Duodenal mucosa (tissue), 2 donors: ENCODE measurements at regions not wholly inside any gene's neighbourhood (a gene's known extent, or its start where the extent isn't known, plus 50 kb on each side); places are given as distances from the start of the nearest gene placed in this dataset.
A peak's percentile ranks its signal among the peaks of the same experiment; 100 is the strongest.

ENCODE experiments used
- H3K27ac ChIP-seq: one replicate; pipeline ENCODE4 v1.7.0; 2013; ENCODE audit warnings: low read depth, low read length
- H3K27me3 ChIP-seq, 2 donors: one replicate each; pipeline ENCODE4 v1.7.0; 2013; ENCODE audit warnings: low read length in 2 of 2, control low read depth in 1 of 2; ENCODE audit not compliant: insufficient read depth in 2 of 2, control insufficient read depth in 1 of 2
- H3K36me3 ChIP-seq, 2 donors: one replicate each; pipeline ENCODE4 v1.7.0; 2013; ENCODE audit warnings: low read length in 2 of 2, control low read depth in 1 of 2; ENCODE audit not compliant: insufficient read depth in 2 of 2, control insufficient read depth in 1 of 2
- H3K4me1 ChIP-seq, 2 donors: one replicate each; pipeline ENCODE4 v1.7.0; 2013; ENCODE audit warnings: low read length in 2 of 2, control low read depth in 1 of 2; ENCODE audit not compliant: insufficient read depth in 2 of 2, control insufficient read depth in 1 of 2
- H3K4me3 ChIP-seq, 2 donors: one replicate each; pipeline ENCODE4 v1.7.0; 2013; ENCODE audit warnings: low read length in 2 of 2, low read depth in 1 of 2
- H3K9ac ChIP-seq, 2 donors: one replicate each; pipeline ENCODE4 v1.7.0; 2013; ENCODE audit warnings: low read length in 2 of 2, low read depth in 1 of 2
- H3K9me3 ChIP-seq, 2 donors: one replicate each; pipeline ENCODE4 v1.7.0; 2013; ENCODE audit warnings: low read length in 2 of 2, control low read depth in 1 of 2; ENCODE audit not compliant: control insufficient read depth in 1 of 2

- Histone ChIP-seq H3K4me3 (peak overlapping the region in 1 of 2 donors; percentile 12), H3K4me1 (peaks cover 45 to 50% of the 10 kb centered on the region in 2 donors), H3K36me3 (no peaks in the 10 kb centered on the region), H3K27ac (peak overlapping the region; percentile 76), H3K9me3 (peaks cover 0 to under 1% of the 10 kb centered on the region in 2 donors), H3K9ac (peak overlapping the region in 1 of 2 donors; percentile 14), H3K27me3 (no peaks in the 10 kb centered on the region)
Measured at GRCh38 chr4:123554801-123555232, 158.2 kb downstream of the SPRY1 start.

GRCh38 chr4:123555233-123555806 lies 158.7 kb downstream of the SPRY1 start:
- Histone ChIP-seq H3K4me3 (peak overlapping the region in 1 of 2 donors; percentile 35), H3K27me3 (no peaks in the 10 kb centered on the region), H3K9me3 (no peaks in the 10 kb centered on the region), H3K36me3 (no peaks in the 10 kb centered on the region), H3K9ac (peak overlapping the region; percentile 14 to 15), H3K27ac (peak overlapping the region; percentile 76), H3K4me1 (peaks cover 45 to 50% of the 10 kb centered on the region in 2 donors)

GRCh38 chr4:123555807-123556273 lies 159.2 kb downstream of the SPRY1 start:
- Histone ChIP-seq H3K4me3 (peak overlapping the region in 1 of 2 donors; percentile 35), H3K27ac (peak overlapping the region; percentile 51), H3K4me1 (peaks cover 45 to 50% of the 10 kb centered on the region in 2 donors), H3K9me3 (no peaks in the 10 kb centered on the region), H3K27me3 (no peaks in the 10 kb centered on the region), H3K36me3 (no peaks in the 10 kb centered on the region), H3K9ac (peak overlapping the region in 1 of 2 donors; percentile 1)

GRCh38 chr4:123556526-123556925 lies 159.9 kb downstream of the SPRY1 start:
- Histone ChIP-seq H3K27me3 (no peaks in the 10 kb centered on the region), H3K4me1 (peaks cover 45 to 50% of the 10 kb centered on the region in 2 donors), H3K36me3 (no peaks in the 10 kb centered on the region), H3K27ac (no peak overlapping the region), H3K4me3 (no peak overlapping the region), H3K9ac (no peak overlapping the region), H3K9me3 (no peaks in the 10 kb centered on the region)

- Histone ChIP-seq H3K27ac (no peak overlapping the region), H3K4me3 (no peak overlapping the region), H3K27me3 (no peaks in the 10 kb centered on the region), H3K36me3 (no peaks in the 10 kb centered on the region), H3K9ac (no peak overlapping the region), H3K4me1 (peaks cover 45 to 48% of the 10 kb centered on the region in 2 donors), H3K9me3 (no peaks in the 10 kb centered on the region)
Measured at GRCh38 chr4:123557857-123558536, 161.4 kb downstream of the SPRY1 start.

- no peak overlapping the region for H3K27ac ChIP-seq
- peaks cover 39 to 45% of the 10 kb centered on the region in 2 donors for H3K4me1 ChIP-seq
- no peaks in the 10 kb centered on the region for H3K36me3 ChIP-seq
- H3K4me3 ChIP-seq, result no peak overlapping the region
- no peaks in the 10 kb centered on the region for H3K9me3 ChIP-seq
- no peaks in the 10 kb centered on the region for H3K27me3 ChIP-seq
- H3K9ac ChIP-seq, result no peak overlapping the region
Measured at GRCh38 chr4:123558865-123559264, 162.3 kb downstream of the SPRY1 start.

- H3K27me3 ChIP-seq, result no peaks in the 10 kb centered on the region
- no peak overlapping the region for H3K9ac ChIP-seq
- peaks cover 27 to 39% of the 10 kb centered on the region in 2 donors for H3K4me1 ChIP-seq
- H3K36me3 ChIP-seq, result no peaks in the 10 kb centered on the region
- H3K27ac ChIP-seq, result no peak overlapping the region
- no peak overlapping the region for H3K4me3 ChIP-seq
- no peaks in the 10 kb centered on the region for H3K9me3 ChIP-seq
Measured at GRCh38 chr4:123559955-123560871, 163.6 kb downstream of the SPRY1 start.

GRCh38 chr4:123561525-123561924 lies 164.9 kb downstream of the SPRY1 start:
- no peaks in the 10 kb centered on the region for H3K27me3 ChIP-seq
- no peaks in the 10 kb centered on the region for H3K36me3 ChIP-seq
- peaks cover 14 to 28% of the 10 kb centered on the region in 2 donors for H3K4me1 ChIP-seq
- no peaks in the 10 kb centered on the region for H3K9me3 ChIP-seq
- no peak overlapping the region for H3K4me3 ChIP-seq
- no peak overlapping the region for H3K9ac ChIP-seq
- no peak overlapping the region for H3K27ac ChIP-seq

- Histone ChIP-seq H3K9ac (no peak overlapping the region), H3K27me3 (no peaks in the 10 kb centered on the region), H3K27ac (no peak overlapping the region), H3K36me3 (no peaks in the 10 kb centered on the region), H3K4me3 (no peak overlapping the region), H3K9me3 (no peaks in the 10 kb centered on the region), H3K4me1 (peaks cover 11 to 25% of the 10 kb centered on the region in 2 donors)
Measured at GRCh38 chr4:123562994-123563750, 166.6 kb downstream of the SPRY1 start.
